WTC11 (cell line): ENCODE measurements at regions not wholly inside any gene's neighbourhood (a gene's known extent, or its start where the extent isn't known, plus 50 kb on each side); places are given as distances from the start of the nearest gene placed in this dataset.

Experiments used
- ATAC-seq: fragments of 200-7000 bp; cut with Tn5 transposase; 2 replicates; pipeline ENCODE4 v1.10.0; 2021; ENCODE audit warnings: mild to moderate bottlenecking, moderate library complexity
- CTCF ChIA-PET: fragments of 300-600 bp; sonication (Branson Sonifier 250); formaldehyde crosslinking; loops from one replicate; lab custom pipeline; 2021; ENCODE audit warnings: antibody characterized with exemption; lab: Charles Lee
- POLR2A ChIA-PET: fragments of 350-600 bp; sonication (Branson Sonifier 250); formaldehyde crosslinking; loops from one replicate; lab custom pipeline; 2021; ENCODE audit warnings: antibody characterized with exemption; lab: Charles Lee
- DNase-seq: peaks from one replicate; pipeline ENCODE4 v3.0.0; 2021; ENCODE audit warnings: low spot score
- H3K27ac Mint-ChIP-seq: 2 replicates; pipeline ENCODE4 v1.8.0; 2021; ENCODE audit warnings: mixed read lengths
- H3K27me3 Mint-ChIP-seq: 2 replicates; pipeline ENCODE4 v1.8.0; 2021; ENCODE audit warnings: low read depth, mild to moderate bottlenecking, moderate library complexity, mixed read lengths
- H3K36me3 Mint-ChIP-seq: 2 replicates; pipeline ENCODE4 v1.8.0; 2021; ENCODE audit warnings: mixed read lengths
- H3K4me1 Mint-ChIP-seq: 2 replicates; pipeline ENCODE4 v1.8.0; 2022; ENCODE audit warnings: mixed read lengths
- H3K4me3 Mint-ChIP-seq: 2 replicates; pipeline ENCODE4 v1.8.0; 2021; ENCODE audit warnings: mild to moderate bottlenecking, moderate library complexity, mixed read lengths
- H3K9me3 Mint-ChIP-seq: 2 replicates; pipeline ENCODE4 v1.8.0; 2021; ENCODE audit warnings: mixed read lengths
- ATF1 ChIP-seq: sonication (generic); formaldehyde crosslinking; IDR thresholded peaks from 2 replicates; pipeline ENCODE4 v1.8.1; 2023; ENCODE audit warnings: mild to moderate bottlenecking, moderate library complexity, missing genetic modification reagents
- CBFB ChIP-seq: sonication (generic); formaldehyde crosslinking; IDR thresholded peaks from 2 replicates; pipeline ENCODE4 v1.8.1; 2022; ENCODE audit warnings: mild to moderate bottlenecking, low read depth, missing genetic modification reagents
- EMX1 ChIP-seq: fragments of 250-450 bp; sonication (Bioruptor Pico); IDR thresholded peaks from 2 replicates; pipeline ENCODE4 v1.8.0; 2021; ENCODE audit warnings: mild to moderate bottlenecking
- FOXP1 ChIP-seq: sonication (generic); formaldehyde crosslinking; IDR thresholded peaks from 2 replicates; pipeline ENCODE4 v1.8.0; 2022; ENCODE audit warnings: missing genetic modification reagents, mild to moderate bottlenecking, moderate library complexity, borderline replicate concordance
- MYBL2 ChIP-seq: sonication (generic); formaldehyde crosslinking; IDR thresholded peaks from 2 replicates; pipeline ENCODE4 v1.8.1; 2023; ENCODE audit warnings: mild to moderate bottlenecking, moderate library complexity, missing genetic modification reagents
- NFYB ChIP-seq: sonication (generic); formaldehyde crosslinking; conservative IDR thresholded peaks from 2 replicates; pipeline ENCODE4 v1.8.0; 2022; ENCODE audit warnings: low read depth, missing genetic modification reagents
- RELA ChIP-seq: sonication (generic); formaldehyde crosslinking; IDR thresholded peaks from 2 replicates; pipeline ENCODE4 v1.8.1; 2022; ENCODE audit warnings: missing genetic modification reagents, mild to moderate bottlenecking, borderline replicate concordance
- SMAD4 ChIP-seq: sonication (generic); formaldehyde crosslinking; IDR thresholded peaks from 2 replicates; pipeline ENCODE4 v1.8.0; 2022; ENCODE audit warnings: mild to moderate bottlenecking, missing genetic modification reagents
- SOX15 ChIP-seq: fragments of 250-450 bp; sonication (Bioruptor Pico); IDR thresholded peaks from 2 replicates; pipeline ENCODE4 v1.9.0; 2021; ENCODE audit warnings: mild to moderate bottlenecking
- TEAD1 ChIP-seq: sonication (generic); formaldehyde crosslinking; IDR thresholded peaks from 2 replicates; pipeline ENCODE4 v1.8.0; 2022; ENCODE audit warnings: mild to moderate bottlenecking, missing genetic modification reagents
- TF ChIP-seq, protein P1 (sequence below): sonication (generic); formaldehyde crosslinking; IDR thresholded peaks from 2 replicates; pipeline ENCODE4 v1.8.1; 2023; ENCODE audit warnings: mild to moderate bottlenecking, missing genetic modification reagents
- TF ChIP-seq, protein P2 (sequence below): sonication (generic); formaldehyde crosslinking; IDR thresholded peaks from 2 replicates; pipeline ENCODE4 v1.8.0; 2022; ENCODE audit warnings: mild to moderate bottlenecking, missing genetic modification reagents
- TF ChIP-seq, protein P3 (sequence below): sonication (generic); formaldehyde crosslinking; IDR thresholded peaks from 2 replicates; pipeline ENCODE4 v1.8.1; 2023; ENCODE audit warnings: mild to moderate bottlenecking, missing genetic modification reagents, borderline replicate concordance
- TF ChIP-seq, protein P4 (sequence below): sonication (generic); formaldehyde crosslinking; IDR thresholded peaks from 2 replicates; pipeline ENCODE4 v1.8.0; 2023; ENCODE audit warnings: missing genetic modification reagents, mild to moderate bottlenecking, borderline replicate concordance
- TF ChIP-seq, protein P5 (sequence below): fragments of 250-450 bp; sonication (Bioruptor Pico); conservative IDR thresholded peaks from 2 replicates; pipeline ENCODE4 v1.9.0; 2021; ENCODE audit warnings: mild to moderate bottlenecking

DNA sequence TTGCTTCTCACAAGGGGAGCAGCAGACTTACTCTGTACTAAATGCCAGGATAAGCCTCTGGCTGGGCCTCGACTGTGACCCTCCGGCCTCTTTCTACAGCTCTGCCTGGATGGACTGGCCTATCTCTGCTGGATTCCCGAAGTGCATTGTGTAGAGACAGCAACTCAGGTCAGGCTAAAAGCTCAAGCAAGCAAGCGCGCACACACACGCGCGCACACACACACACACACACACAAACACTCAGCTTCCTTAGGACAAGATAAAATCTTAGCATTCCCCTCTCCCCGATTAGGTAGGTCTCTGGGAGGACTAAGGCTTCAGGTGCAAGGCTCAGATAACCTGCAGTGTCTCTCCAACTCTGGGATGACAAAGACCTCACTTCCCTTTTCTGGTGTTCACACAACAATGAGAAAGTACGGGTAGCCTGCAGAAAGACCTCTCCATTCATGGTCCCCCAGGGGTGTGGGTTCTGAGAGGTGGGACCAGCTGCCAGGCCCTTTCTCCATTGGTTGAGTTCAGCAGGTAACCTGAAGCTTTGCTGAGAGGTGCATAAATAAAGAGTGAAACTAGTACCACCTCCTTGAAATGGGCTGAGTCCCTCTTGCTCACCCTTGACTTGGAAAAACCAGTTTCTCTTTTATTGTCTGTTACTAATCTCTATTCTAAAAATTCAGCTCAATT lies 155.1 kb upstream of the CAMK1G start:
- H3K27ac Mint-ChIP-seq: peak overlapping the region; percentile 95
- DNase-seq: peak; percentile 73
- peak; percentile 77 for ATAC-seq
- peaks cover 29% of the 10 kb centered on the region for H3K36me3 Mint-ChIP-seq
- POLR2A ChIA-PET: interaction anchor here (0.7 to 1.4 kb wide), 4 partner anchors 23 to 72 kb away, joined by 3 to 6 read pairs (median 4); no protein-coding TSS in a partner anchor
- TF ChIP-seq, protein P1, sequence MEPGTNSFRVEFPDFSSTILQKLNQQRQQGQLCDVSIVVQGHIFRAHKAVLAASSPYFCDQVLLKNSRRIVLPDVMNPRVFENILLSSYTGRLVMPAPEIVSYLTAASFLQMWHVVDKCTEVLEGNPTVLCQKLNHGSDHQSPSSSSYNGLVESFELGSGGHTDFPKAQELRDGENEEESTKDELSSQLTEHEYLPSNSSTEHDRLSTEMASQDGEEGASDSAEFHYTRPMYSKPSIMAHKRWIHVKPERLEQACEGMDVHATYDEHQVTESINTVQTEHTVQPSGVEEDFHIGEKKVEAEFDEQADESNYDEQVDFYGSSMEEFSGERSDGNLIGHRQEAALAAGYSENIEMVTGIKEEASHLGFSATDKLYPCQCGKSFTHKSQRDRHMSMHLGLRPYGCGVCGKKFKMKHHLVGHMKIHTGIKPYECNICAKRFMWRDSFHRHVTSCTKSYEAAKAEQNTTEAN (CRISPR knock-in tag): peak; percentile 68; the same call in 1 of the 2 replicates
- TF ChIP-seq, protein P2, sequence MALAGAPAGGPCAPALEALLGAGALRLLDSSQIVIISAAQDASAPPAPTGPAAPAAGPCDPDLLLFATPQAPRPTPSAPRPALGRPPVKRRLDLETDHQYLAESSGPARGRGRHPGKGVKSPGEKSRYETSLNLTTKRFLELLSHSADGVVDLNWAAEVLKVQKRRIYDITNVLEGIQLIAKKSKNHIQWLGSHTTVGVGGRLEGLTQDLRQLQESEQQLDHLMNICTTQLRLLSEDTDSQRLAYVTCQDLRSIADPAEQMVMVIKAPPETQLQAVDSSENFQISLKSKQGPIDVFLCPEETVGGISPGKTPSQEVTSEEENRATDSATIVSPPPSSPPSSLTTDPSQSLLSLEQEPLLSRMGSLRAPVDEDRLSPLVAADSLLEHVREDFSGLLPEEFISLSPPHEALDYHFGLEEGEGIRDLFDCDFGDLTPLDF (CRISPR knock-in tag): no peak
- TF ChIP-seq, protein P3, sequence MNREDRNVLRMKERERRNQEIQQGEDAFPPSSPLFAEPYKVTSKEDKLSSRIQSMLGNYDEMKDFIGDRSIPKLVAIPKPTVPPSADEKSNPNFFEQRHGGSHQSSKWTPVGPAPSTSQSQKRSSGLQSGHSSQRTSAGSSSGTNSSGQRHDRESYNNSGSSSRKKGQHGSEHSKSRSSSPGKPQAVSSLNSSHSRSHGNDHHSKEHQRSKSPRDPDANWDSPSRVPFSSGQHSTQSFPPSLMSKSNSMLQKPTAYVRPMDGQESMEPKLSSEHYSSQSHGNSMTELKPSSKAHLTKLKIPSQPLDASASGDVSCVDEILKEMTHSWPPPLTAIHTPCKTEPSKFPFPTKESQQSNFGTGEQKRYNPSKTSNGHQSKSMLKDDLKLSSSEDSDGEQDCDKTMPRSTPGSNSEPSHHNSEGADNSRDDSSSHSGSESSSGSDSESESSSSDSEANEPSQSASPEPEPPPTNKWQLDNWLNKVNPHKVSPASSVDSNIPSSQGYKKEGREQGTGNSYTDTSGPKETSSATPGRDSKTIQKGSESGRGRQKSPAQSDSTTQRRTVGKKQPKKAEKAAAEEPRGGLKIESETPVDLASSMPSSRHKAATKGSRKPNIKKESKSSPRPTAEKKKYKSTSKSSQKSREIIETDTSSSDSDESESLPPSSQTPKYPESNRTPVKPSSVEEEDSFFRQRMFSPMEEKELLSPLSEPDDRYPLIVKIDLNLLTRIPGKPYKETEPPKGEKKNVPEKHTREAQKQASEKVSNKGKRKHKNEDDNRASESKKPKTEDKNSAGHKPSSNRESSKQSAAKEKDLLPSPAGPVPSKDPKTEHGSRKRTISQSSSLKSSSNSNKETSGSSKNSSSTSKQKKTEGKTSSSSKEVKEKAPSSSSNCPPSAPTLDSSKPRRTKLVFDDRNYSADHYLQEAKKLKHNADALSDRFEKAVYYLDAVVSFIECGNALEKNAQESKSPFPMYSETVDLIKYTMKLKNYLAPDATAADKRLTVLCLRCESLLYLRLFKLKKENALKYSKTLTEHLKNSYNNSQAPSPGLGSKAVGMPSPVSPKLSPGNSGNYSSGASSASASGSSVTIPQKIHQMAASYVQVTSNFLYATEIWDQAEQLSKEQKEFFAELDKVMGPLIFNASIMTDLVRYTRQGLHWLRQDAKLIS (CRISPR knock-in tag): peak; percentile 88; the same call in 1 of the 2 replicates
- 0 out of 2 replicates have a peak, but pooled peaks have one; percentile 44 for TF ChIP-seq FOXP1 (CRISPR knock-in tag)
- no peak for TF ChIP-seq ATF1 (CRISPR knock-in tag)
- TF ChIP-seq NFYB (CRISPR knock-in tag): no peak
- 0 out of 2 replicates have a peak, but pooled peaks have one; percentile 19 for TF ChIP-seq CBFB (CRISPR knock-in tag)
- H3K4me3 Mint-ChIP-seq: peak overlapping the region; percentile 89
- 0 out of 2 replicates have a peak, but pooled peaks cover 4% of the 10 kb centered on the region for H3K9me3 Mint-ChIP-seq
- CTCF ChIA-PET: interaction anchor here (0.6 to 1.9 kb wide), 12 partner anchors 15 to 931 kb away, joined by 3 to 17 read pairs (median 4); no protein-coding TSS in a partner anchor
- 0 out of 2 replicates have a peak, but pooled peaks cover 2% of the 10 kb centered on the region for H3K27me3 Mint-ChIP-seq
- peaks cover 83% of the 10 kb centered on the region for H3K4me1 Mint-ChIP-seq

DNA sequence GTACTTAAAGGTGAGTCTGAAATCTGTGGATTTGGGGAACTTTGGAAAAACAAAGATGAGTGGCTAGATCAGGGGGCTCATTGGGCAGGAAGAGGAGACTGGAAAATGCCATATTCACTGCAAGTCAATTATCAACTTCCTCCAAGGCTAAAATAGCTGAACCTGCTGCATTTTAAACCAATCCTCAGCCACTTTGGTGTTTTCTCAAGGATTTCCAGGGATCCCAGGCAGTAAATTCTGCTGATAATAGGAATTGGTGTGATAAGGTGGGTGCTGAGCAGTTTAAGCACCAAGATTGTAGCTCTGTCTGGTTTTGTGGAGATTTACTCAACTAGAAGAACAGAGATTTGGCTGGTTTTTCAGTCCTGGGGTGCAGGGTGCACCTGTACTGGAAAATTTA lies 153.9 kb upstream of the CAMK1G start:
- 0 out of 2 replicates have a peak, but pooled peaks cover under 1% of the 10 kb centered on the region for H3K27me3 Mint-ChIP-seq
- POLR2A ChIA-PET: interaction anchor here (1.4 kb wide), 1 partner anchor 54 kb away, joined by 4 read pairs; no protein-coding TSS in a partner anchor
- ATAC-seq: no peak
- no peak for DNase-seq
- 0 out of 2 replicates have a peak, but pooled peaks cover 4% of the 10 kb centered on the region for H3K9me3 Mint-ChIP-seq
- peaks cover 85% of the 10 kb centered on the region for H3K4me1 Mint-ChIP-seq
- CTCF ChIA-PET: interaction anchor here (1.5 to 1.8 kb wide), 2 partner anchors 24 to 222 kb away, joined by 4 to 6 read pairs; no protein-coding TSS in a partner anchor
- peak overlapping the region; percentile 89 for H3K4me3 Mint-ChIP-seq
- TF ChIP-seq, protein P4, sequence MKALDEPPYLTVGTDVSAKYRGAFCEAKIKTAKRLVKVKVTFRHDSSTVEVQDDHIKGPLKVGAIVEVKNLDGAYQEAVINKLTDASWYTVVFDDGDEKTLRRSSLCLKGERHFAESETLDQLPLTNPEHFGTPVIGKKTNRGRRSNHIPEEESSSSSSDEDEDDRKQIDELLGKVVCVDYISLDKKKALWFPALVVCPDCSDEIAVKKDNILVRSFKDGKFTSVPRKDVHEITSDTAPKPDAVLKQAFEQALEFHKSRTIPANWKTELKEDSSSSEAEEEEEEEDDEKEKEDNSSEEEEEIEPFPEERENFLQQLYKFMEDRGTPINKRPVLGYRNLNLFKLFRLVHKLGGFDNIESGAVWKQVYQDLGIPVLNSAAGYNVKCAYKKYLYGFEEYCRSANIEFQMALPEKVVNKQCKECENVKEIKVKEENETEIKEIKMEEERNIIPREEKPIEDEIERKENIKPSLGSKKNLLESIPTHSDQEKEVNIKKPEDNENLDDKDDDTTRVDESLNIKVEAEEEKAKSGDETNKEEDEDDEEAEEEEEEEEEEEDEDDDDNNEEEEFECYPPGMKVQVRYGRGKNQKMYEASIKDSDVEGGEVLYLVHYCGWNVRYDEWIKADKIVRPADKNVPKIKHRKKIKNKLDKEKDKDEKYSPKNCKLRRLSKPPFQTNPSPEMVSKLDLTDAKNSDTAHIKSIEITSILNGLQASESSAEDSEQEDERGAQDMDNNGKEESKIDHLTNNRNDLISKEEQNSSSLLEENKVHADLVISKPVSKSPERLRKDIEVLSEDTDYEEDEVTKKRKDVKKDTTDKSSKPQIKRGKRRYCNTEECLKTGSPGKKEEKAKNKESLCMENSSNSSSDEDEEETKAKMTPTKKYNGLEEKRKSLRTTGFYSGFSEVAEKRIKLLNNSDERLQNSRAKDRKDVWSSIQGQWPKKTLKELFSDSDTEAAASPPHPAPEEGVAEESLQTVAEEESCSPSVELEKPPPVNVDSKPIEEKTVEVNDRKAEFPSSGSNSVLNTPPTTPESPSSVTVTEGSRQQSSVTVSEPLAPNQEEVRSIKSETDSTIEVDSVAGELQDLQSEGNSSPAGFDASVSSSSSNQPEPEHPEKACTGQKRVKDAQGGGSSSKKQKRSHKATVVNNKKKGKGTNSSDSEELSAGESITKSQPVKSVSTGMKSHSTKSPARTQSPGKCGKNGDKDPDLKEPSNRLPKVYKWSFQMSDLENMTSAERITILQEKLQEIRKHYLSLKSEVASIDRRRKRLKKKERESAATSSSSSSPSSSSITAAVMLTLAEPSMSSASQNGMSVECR (CRISPR knock-in tag): no peak
- TF ChIP-seq SMAD4 (CRISPR knock-in tag) (no peak), EMX1 (CRISPR knock-in tag) (no peak), SOX15 (CRISPR knock-in tag) (no peak), RELA (CRISPR knock-in tag) (no peak), MYBL2 (no peak), TEAD1 (CRISPR knock-in tag) (no peak)
- TF ChIP-seq, protein P5, sequence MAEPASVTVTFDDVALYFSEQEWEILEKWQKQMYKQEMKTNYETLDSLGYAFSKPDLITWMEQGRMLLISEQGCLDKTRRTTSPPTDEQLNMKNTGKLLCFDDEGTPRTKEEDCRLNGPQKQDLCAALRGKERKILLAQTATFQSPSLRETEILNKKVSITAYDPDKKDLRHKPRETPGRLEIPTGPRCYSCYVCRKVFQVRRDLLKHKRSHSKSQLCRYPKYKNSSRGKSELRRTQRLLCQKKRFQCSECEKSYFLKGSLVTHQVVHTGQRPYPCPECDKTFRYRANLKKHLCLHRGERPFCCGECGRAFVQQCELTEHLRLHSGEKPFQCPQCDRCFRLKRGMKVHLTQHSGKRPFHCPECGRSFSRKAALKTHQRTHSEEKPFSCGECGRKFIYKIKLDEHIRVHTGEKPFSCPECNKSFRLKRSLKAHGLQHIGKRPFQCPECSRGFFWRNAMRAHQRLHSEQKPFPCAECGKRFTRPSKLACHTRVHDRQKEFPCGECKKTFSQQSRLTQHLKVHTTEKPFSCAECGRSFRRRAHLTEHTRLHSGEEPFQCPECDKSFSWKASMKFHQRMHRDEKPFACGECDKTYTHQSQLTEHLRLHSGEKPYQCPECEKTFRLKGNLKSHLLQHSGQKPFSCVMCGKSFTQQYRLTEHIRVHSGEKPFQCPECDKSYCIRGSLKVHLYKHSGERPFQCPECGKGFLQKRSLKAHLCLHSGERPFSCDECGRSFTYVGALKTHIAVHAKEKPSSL (CRISPR knock-in tag): no peak
- TF ChIP-seq, protein P2 (CRISPR knock-in tag): no peak
- H3K27ac Mint-ChIP-seq: peak overlapping the region; percentile 95
- peaks cover 29% of the 10 kb centered on the region for H3K36me3 Mint-ChIP-seq
